Astrocyte of the hippocampus (primary cell): ENCODE measurements at regions not wholly inside any gene's neighbourhood (a gene's known extent, or its start where the extent isn't known, plus 50 kb on each side); places are given as distances from the start of the nearest gene placed in this dataset.

ENCODE experiments used
- DNase-seq: peaks from one replicate; pipeline ENCODE4 v3.0.0; 2011; ENCODE audit warnings: low read depth, low spot score

DNA sequence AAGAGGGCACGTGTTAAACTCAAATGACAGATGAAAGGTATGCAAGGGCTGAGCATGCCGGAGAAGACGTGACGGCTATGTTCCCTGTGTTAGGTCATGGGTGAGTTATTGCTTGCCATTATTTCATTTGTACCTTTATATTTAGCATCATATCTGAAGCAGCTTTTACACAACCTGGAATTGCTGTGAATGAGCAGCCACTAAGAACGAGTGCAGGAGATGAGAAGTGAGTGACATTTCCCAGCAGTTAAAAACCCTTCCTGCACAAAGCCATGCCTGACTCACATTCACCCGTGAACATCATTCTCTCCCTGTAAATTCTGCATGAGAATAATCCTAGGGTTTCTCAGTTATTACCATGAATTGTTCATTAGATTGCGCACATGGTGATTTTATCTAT lies 433.2 kb upstream of the ZFP42 start:
- DNase-seq = no peak

DNA sequence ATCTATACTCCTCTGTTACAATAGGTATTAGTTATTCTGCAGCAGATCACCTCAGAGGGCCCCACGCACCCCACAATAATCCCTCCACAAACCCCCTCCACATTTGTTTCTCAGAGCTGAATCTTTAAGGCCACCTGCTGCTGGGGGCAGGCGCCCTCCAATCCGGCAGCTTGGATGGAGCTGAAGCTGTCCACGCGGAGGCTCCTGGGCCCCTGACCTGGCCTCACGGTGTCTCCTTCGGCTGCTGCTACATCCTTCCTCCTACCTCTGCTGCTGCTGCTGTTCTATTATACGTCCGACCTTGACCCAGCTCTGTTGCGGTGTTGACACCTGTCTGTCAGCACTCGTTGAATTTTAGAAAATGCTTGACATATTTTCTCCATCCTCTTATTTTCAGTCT lies 430.2 kb upstream of the ZFP42 start:
- DNase-seq = no peak

DNA sequence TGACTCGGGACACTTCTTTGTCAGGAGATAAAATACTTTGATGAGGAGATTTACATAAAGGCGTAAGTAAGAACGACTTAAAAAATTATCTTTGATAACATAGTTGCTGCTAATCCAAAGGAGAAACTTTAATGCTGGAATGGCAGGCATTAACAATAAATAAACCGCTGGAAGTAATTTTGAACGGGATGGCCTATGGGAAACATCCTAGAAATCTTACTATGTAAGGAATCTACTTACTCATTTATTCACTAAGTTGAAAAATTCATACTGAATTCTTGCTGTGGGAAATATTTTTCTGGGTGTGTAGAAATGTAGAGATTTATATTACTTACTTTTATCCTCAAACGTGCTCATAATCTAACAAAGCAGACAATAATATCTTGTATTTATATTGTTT lies 425.7 kb upstream of the ZFP42 start:
- no peak for DNase-seq

DNA sequence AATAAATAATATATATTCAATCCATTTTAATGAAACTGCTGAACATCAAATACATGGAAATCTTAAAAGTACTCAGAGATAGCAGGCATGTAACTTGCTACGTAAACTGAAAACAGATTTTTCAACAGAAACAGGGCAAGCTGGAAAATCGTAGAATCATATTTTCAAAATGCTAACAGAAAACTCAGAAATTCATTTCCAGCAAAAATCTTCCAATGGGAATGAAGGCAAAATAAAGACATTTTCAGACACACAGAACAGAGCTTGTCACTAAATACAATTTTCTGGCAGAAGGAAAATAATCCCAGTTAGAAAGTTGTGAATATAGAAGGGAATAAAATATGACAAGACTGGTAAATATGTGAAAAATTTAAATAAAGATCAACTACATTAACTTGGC lies 419.9 kb upstream of the ZFP42 start:
- no peak for DNase-seq

DNA sequence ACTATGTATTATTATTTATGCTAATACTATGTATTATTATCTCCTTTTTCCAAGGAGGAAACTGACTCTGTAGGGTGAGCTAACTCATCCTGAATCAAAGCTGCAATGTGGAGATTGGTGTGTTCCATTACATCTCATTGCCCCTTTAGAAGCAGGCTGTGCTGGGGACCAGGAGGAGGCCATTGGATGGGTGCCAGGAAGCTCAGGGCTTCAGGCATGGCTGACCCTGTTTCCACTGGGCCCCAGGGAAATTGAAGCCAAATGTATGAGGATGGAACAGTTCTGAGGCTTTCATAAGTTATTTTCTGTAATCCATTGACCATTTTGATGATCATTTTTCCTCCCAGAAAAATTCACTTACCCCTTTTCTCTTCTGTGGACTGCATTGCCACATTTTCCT lies 418.8 kb upstream of the ZFP42 start:
- no peak for DNase-seq

DNA sequence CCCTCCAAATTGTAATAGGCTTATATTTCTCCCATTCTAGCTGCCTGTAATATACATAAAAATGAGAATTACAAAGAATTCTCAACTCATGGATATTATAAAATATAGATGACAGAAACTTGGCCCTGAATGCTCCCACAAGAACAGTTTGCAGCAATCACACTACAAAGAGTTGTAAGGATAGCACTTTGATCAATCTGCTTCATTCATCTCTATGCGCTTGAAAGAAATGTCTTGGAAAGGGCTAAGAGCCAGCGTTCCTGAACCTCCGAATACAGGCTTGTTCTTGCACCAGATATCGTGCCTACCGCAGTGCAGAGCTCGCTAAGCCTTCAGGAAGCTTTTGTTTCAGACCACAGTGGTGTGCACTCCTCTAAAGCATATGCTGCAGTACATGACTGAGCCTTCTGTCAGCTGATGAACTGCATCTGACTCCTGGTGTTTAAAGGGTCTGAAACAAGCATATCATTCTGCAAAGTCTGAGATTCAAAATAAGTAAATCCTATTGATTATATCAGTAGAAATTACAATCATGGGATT lies 417.6 kb upstream of the ZFP42 start:
- no peak for DNase-seq

DNA sequence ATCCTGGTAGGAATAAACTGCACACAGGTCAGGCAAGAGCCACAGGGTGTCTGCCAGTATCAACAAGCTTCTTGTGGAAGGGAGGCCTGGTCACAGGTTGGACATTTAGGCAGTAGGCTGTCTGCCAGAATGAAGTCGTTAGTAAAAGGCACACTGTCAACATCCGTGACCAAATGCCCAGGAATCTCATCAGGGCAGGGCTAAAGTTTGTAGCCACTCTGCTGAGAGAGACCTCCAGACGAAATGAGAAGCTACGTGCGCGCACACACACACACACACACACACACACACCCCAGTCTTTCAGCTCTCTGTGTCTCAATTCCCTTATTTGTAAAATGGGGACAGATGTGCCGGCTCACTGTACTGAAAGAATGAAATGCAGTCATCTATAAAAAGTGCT lies 408.7 kb upstream of the ZFP42 start:
- peak; percentile 20 for DNase-seq

DNA sequence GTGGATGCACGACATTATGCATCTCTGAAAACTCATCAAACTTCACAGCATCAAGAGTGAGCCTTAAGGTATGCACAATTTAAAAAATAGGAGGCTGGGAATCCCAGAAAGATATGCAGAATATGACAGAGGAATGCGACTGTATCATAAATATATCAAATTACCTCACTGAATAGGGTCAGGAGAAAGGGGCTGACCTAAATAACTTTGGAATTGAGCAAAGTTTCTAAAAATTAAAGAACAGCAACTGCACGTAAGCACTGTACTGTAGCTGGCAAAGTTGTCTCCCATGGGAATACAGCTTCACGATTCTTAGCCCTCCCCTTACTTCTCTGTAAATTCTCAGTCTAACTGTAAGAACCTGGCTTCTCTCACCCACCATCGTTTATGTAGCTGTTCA lies 397.4 kb upstream of the ZFP42 start:
- no peak for DNase-seq

DNA sequence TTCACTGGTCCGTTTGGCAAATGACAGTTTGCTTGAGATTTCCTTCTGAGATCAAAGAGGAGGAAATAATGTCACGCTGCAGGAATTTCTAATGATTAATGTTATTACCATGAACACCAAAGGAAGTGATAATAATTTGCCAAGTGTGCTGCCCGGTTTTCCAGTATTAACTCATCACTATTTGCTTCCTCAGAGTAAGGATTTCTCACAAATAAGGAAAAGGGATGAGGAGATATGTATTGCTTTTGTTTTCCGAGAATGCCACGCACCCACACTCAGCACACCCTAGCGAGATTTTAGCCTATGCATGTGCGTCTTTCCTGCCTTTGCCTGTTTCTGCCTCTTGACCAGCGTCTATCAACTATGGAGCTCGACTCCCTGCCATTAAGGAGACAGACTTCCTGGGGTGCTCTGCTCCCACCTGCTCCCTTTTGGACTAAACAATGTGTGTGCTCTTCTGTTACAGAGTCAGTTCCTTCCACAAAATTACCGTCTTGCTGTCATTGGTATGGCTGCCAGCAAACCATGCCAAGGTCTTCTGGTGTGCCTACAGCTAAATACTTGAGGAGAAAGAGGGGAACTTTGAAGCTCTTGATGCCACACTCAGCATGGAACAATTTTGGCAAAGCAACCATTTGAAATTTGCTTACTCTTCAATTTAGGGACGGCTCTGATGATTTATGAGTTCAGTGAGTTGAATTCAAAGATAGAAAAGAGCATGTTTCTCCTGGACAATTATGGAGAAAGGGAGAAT lies 393.1 kb upstream of the ZFP42 start:
- DNase-seq = peak; percentile 52

DNA sequence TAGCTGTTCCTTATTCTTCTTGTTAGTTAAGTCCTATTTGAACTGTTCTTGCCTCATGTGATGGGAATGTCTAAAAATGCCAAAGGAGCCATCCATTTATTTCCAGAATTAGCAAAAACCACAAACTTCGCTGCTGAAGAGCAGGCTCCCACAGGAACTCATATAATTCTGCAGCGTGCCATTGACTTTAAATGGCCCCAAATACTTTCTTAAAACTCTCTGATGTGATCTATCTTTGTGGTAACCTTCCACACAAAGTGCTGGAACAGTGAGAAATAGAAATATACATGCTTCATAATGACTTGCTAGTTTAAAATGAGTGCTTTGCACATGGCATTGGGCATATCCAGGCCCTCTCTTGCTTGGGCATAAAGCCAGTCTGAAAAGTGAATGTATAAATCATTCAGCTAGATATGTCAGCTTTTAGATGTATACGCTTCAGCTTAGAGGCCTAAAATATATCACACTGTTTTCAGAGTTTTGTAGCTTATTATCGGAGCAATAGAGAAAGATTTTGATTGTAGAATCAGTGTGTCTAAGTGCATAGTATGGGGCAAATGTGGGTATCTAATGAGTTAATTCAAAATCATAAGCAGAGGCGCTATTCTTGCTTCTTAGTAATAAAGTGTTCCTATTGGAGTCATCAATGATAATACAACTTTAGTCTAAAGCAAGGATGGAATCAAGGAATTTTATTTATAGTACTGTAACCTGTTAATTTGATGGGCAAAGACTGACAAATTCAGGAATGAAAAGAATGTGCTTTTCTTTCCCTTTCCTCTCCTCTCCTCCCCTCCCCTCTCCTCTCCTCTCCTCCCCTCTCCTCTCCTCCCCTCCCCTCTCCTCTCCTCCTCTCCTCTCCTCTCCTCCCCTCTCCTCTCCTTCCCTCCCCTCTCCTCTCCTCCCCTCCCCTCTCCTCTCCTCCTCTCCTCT lies 392.2 kb upstream of the ZFP42 start:
- peak; percentile 90 for DNase-seq

DNA sequence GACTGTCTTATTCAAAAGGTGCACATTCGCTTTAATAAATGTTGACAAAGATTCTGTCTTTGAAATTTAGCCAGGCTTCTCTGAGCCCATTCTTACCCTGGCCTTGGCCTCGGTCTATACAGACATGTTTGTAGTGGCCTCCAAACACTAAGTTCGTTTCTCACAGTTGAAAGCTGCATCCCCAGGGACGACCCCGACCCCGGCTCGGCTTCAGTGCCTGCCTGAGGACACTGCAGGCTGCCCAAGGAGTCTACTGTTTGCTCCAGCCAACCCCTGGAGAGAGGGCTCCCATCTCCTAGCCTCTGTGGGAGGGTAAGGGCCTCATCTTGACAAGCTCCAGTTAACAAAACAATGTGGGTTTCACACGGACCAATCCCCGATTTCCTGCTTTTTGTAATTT lies 390.6 kb upstream of the ZFP42 start:
- DNase-seq = no peak

DNA sequence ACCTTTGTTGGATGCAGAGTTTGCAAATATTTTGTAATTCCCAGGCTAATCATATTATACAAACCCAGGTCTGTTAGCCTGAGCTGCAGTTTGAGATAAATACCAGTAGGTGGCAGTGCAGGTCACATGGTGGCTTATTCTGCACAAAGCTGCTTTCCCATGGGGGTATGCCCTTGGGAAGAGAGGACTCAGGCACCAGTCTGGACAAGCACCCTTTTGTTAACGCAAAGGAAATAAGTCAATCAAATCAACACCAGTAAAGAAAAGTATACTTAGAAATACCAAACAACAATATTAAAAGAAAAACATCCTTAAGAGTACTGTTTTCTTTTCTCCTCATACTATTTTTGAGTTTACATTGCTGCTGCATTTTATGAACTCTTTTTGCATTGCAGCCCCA lies 389.0 kb upstream of the ZFP42 start:
- peak; percentile 74 for DNase-seq

DNA sequence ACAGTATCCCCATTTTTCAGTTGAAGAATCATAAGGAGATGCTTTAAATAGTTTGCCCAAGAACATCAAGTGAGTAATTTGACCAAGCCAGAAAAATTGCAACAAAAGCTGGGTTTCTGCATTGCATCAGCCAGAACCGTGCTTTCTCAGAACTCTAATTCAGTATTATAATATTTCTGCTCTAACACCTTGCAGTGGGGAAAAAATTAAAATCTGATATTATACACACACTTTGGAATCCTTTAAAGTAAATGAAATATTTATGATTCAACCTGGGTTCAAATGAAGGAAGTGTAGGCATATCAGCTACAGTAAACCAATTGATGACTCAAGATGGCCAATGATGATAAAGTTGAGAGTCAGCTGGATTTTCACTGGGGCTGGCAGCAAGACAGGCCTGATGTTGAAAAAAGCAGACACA lies 387.6 kb upstream of the ZFP42 start:
- peak; percentile 16 for DNase-seq

DNA sequence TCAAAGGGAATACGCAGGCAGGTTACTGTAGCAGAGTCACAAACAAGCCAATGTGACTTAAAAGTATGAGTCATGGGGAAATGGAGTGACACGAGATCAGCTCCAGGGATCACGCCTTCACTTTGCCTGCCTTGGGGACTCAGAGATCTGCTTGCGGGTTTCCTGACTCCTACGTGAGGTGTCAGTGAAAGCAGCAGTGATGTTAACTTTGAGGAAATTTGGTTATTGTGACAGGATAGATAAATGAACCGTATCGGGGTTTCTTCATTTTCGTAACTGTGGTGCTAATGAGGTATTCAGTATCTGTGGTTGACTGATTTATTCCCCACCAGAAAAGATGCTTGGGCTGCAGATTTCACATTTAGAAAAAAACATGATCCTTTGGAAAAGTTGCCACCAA lies 383.3 kb upstream of the ZFP42 start:
- DNase-seq = no peak

DNA sequence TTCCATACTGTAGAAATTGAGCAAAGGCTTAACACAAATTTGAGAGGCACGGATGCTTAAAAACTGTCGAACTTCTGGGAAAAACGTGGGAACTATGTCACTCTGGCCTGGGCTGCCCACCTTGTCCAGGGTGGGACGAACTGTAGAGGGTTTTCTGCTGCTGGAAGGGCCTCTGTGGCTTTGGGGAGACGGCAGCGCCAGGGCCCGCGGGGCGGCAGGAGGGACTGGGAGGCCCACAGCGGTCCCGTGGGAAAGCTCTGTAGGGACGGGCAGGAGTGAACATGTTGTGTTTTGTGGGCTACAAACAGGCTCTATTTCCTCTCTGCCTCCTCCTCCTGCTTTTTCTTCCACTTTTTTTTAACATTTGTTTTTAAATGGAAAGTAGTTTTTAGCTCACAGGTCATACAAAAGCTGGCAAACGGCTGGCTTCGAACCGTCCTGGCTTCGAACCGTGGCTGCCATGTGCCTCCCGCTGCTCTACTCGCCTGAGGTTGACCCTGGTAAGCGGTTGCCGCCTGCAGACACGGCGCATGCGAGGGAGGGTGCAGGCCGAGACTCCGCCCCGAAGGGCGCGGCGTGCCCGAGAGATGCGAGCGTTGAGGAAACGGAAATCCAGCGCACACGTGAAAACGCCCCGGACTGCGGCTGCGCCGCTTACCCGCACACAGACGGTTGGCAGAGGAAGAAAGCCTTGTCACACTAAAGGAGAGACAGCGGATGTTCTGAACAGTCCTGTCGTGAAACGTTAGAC lies 382.3 kb upstream of the ZFP42 start:
- DNase-seq = no peak

DNA sequence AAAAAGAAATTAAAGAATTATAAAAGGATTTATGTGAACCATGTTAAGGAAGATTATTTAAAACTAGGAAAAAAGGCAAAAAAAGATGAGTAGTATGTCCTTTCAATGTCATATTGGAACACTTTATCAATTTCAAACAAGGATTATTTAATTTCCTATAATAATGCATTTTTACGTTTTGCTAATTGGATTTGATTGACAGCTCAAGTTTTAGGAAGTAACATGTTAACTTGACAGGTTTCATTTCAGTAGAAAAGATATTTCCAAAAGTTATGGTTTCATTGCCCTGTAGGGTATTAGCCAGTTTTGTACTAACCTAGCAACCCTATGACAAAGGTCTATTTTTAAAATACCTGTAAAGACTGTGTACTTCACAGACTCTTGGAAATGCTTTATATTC lies 379.6 kb upstream of the ZFP42 start:
- no peak for DNase-seq

DNA sequence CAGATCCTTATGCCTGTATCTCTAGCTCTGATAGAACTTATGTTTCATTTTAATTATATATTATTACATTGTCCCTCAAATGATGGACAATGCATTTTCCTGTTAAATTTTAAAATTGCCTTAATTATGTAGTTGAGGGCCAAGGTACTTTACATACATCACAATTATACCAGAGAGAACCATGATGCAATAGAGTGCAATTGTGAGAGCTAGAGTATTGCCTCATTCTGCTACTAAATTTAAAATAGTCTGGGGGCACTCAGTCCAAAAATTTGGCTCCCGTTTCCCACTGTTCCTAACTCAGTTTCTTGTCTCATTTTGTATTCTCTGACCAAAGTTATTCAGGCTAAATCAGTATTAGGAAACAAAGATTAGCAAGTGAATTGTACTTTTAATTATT lies 378.5 kb upstream of the ZFP42 start:
- no peak for DNase-seq

DNA sequence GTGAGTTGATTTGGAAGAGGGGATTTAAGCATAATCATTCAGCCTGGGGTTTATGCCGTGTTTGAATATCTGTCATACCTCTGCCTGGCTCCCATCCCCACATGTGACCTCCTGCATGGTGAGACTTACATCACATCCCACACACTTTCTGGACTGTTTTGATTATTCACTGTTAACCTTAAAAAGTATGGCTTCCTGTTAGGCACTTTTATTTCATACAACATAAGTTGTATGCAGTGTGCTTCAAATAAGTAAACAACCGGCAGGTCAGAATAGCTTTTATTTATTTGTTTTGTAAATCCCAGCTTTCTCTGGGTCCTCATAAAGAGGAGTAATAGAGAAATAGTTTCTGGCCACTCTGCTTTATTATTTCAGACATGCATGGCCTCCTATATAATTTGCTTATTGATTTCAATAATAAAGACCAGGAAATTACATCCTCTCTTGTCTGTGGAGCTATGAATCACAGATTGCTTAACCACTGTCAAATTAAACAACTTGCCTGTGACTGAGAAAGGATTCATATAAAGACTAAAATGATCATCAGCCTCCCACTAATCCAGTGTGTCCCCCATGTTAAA lies 376.8 kb upstream of the ZFP42 start:
- peak; percentile 34 for DNase-seq

DNA sequence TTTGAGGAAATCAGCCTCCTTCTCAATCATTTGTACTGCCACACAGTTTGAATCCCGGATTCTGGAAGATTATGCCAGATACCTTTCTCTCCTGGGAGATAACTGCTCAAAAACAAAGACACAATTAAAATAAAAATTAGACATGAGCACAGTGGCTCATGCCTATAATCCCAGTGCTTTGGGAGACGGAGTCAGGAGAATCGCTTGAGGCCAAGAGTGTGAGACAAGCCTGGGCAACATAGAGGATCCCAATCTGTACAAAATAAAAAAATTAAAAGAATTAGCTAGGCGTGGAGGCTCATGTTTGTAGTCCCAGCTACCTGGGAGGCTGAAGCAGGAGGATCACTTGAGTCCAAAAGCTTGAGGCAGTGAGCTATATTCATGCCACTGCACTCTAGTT lies 376.3 kb upstream of the ZFP42 start:
- DNase-seq = no peak

DNA sequence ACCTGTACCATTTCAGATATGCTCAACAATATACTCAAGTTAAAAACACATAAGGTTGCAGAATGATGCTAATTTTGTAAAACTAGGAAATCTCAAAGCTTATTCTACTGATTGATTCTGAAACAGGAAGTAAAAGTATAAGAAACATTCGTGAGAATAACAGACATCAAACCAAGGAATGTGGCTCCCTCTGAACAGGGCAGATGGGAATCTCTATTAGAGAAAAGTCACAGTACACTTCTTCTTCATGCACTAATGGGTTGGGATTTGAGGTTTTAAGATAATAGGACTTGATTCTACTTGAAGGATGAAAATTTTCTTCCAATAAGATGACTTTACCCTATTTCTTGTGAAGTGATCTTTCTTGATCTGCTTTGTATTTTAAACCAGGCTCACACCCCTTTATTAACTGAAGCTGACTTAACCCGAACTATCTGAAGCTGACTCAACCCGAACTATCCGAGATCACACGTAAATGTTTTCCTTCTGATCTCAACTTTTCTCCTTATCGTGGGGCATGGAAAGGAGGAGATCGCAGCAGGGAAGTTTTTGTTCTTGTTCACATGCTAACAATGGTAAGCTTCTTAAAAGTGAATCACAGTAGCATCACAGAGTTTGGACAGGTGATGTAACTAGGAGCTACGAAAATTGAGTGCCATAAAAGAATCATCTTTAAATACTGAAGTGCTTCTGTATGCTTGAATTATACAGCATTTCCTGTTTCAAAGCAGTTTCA lies 363.1 kb upstream of the ZFP42 start:
- no peak for DNase-seq

DNA sequence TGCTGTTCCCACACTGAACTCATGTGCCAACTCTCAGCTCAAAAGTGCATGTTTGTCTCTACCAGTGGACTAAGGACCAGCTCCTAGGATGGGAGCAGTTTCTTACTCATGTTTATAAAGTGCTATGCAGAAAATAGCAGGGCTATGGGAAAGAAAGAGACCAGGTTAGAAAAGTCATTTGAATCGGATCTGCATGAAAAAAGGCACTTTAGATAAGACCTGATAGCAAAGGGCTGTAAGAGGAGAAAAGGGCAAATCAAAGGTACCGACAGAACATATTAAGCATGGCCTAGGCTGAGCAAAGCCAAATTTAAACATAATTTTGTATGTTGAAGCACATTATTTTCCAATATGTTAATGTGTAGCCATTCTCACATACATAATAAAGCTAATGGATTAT lies 362.3 kb upstream of the ZFP42 start:
- DNase-seq = no peak
